Activated CD4-positive, alpha-beta T cell treated with anti-CD3 and anti-CD28 coated beads, Interleukin-2, Interleukin-4, amounts not matched to agents 100 ng/mL and 50 ng/mL, durations not matched to agents 16 hours and 8 hours (primary cell): ENCODE measurements at regions not wholly inside any gene's neighbourhood (a gene's known extent, or its start where the extent isn't known, plus 50 kb on each side); places are given as distances from the start of the nearest gene placed in this dataset.
"Not testable (repeated sequence)": the region's sequence is repeated elsewhere in the genome, so short reads cannot be mapped to it uniquely, and the experiment has no call there.

Source experiments
- DNase-seq: peaks from one replicate; pipeline ENCODE4 v3.0.0-alpha.2; 2020; ENCODE audit warnings: low spot score

DNA sequence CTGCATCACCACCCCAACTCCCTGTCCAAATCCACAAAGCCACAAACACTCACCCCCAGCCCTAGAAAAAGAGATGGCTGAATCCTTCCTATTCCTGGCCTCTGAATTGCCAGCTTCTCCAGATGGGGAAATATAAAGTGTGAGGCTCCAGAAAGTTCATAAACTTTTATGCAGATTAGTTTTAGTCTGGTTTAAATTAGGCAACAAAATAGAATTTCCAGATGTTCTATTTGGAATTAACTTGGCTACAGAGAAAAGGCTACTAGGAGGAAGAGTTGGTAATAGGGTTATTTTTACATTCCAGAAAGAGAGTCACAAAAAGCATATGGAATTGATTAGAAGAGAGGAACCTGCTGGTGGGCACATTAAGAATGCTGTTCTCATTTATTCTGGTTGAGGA, 56.0 kb downstream of the EN1 start:
- DNase-seq, result no peak

DNA sequence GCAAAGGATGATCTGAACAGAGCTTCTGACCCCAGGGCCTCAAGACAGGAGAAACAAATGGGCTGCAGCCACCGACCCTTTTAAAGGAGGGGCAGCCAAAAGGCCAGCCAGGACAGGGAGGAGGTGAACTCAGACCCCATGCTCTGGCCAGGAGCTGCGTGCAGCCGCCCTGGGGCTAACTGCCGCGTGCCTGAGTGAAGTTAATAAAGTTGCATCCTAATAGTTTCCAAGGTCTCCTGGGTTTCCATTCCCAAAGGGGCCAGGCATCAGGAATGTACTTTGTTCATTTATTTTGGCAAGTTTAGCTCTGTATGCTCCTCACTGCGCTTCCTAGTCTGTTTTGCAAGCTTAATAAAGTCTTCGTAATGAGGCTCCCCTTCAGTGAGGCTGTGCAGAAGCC, 60.7 kb downstream of the EN1 start:
- no peak for DNase-seq

DNA sequence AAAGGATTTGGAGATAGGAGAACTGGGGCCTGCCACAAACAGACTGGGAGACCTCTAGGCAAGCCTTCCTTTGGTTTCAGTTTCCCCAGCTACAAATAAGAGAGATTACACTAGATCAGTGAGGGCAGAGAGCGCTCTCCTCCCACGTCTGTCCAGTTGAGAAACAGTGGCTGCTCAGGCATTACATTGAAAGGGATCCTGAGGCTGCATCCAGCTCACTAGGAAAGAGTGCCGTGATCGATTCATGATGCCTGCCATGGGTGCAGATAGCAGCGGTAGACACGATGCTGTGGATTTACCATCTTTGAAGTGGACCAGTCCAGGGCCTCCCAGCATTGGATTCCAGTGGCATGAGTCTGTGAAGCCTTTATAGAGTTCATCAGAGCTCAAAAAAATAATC, 62.6 kb downstream of the EN1 start:
- DNase-seq, result no peak

DNA sequence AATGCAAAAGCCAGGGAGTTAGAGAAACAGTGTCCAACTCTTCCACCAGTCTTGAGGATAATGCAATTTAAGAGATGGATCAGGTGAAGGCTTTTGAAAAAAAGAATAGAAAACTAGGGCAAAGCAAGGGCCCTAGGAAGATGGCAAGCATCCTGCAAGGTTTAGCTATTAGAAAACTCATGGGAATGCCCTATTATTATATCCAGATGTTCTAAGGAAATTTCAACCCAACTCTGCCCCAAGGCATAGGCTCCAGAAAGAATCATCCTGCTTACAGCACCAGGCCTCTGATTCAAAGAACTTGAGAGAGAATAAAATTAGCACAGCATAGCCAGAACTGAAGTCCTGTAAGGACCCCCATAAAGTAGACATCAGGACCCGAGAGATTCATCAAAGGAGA, 68.1 kb downstream of the EN1 start:
- DNase-seq, result no peak

DNA sequence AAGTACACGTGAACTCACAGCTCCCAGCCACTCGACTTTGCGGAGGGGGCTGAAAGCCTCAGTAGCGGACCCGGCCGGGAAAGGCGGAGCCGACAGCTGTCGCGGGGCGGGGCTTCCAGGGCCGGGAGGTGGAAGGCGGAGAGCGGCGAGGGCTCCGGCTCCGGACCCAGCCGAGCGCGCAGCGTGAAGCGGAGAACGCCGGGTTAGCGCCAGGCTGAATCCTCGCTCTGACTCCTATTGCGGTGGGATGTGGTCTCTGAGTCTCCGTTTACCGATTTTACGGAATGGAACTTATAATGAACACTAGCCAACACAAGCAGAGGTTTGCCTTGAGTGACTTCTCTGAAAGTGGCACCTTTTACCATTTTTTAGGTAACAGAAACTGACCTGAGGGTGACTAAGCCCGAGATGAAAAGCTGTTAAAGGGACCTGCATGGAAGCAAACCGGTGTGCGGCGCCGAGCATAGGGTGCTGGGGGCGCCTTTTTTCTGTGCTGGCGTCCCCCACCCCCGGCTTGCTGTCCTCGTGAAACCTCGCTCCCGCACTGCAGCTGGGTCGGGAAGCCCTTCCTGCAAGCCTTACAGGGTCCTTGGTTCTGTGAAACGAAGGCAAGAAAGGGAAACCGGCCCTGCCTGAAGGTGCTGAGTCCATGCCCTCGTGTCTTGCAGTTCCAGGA, 72.9 kb downstream of the EN1 start:
- peak; percentile 6 for DNase-seq

DNA sequence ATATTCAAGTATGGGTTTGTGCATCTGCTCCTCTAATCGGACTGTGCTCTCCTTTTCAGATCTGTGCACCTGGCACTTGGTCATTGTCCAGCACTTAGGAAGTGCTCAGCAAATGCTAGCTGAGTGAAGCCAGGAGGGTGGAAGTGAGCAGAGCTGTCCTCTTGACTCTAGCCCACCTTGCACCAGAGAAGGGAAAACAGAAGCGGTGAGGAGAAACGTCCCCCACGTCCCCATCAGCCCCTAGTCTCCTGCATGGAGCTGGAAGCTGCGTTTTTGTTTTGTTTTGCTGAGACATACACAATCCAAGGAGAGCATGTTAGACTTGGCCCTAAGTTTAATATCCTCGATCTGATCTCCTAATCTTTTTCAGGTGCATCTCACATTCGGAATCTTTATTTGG, 73.6 kb downstream of the EN1 start:
- DNase-seq, result no peak

DNA sequence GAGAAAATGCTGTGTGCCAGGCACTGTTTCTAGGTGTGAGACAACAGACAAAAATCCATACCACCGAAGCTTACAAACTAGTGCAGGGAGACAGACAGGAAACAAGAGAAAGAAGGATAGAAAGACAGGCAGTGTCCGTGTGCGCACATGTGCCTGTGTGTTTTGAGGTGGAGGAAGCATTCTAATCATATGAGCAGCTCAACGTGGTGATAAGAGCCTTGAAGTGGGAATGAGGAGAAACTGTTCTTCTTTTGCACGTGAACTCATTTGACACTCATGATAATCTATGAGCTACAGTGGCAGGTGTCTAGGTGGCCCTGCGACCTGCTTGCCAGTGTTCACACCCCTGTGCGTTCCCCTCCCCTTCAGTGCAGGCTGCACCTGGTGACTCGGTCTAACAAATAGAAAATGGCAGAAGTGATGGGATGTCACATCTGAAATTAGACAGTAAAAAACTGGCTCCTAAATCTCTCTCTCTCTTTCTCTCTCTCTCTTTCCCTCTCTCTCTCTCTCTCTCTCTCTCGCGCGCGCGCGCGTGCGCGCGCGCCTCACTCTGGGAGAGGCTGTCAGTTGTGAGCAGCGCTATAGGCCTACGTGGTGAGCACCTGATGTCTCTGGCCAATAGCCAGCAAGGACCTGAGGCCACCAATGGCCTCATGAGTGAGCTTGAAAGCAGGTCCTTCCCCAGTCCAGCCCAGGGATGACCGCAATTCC, 74.8 kb downstream of the EN1 start:
- DNase-seq, result no peak

DNA sequence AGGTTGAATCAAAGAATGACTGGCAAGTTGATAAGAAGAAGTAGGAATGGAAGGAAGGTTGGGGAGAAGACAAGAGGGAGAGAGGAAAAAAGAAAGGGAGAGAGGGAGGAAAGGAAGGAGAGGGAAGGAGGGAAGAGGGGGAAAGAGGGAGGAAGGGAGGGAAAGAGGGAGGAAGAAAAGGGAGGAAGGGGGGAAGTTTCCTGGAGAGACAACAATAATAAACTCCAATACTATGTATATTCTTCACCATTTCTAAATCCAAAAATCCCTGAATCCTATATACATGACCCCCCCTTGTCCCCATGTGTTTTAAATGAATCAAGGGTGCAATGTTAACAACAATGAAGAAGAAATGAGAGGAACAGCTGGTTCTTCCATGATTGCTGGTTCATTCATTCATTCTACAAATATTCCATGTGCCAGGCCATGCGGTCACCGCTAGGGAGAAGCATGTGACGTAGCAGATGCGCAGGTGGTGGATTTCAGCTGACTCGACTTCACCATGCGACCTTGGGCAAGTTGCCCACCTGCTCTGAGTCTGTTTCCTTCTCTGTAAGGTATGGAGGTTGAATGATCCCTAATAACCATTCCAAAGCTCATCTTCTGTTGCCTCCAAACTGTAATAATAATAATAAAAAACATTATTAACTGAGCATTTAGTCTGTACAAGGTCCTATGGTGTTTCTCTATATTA, 77.6 kb downstream of the EN1 start:
- DNase-seq, result no peak

DNA sequence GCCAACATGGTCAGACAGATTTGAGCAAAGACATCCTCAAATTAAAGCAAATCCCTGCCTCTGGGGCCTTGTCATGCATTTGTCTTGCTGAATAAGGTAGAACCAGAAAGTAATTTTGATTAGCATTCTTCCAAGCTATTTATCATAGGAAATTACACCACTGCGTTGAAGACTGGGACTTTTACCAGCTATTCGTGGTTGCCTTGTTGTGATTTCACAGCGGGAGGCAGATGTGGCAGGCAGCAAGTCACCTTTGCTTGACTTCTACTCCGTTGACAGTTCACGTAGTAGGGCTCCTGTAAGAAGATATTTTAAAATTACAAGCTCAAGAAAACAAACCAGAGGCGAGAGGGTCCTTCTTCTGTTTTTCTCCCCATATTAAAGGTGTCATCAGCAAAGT, 80.6 kb downstream of the EN1 start:
- DNase-seq, result no peak

DNA sequence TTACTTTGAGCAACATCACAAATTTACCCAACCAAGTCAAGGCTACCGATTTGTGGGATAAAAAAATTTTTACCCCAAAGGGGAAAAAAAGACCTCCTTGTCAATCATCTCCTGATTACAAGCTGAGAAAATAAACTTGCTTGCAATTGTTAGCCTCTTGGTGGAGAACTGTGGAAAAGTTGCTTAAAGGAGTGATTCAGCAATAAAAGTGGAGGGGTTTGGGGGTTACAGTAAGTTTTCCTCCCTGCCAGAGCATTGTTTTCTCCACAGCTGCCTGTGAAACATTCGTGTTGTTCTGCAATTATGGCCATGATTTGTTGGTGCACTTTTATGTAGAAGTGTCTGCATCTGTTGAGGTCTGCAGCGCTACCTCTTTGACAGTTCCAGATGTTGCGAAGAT, 82.6 kb downstream of the EN1 start:
- DNase-seq, result no peak

DNA sequence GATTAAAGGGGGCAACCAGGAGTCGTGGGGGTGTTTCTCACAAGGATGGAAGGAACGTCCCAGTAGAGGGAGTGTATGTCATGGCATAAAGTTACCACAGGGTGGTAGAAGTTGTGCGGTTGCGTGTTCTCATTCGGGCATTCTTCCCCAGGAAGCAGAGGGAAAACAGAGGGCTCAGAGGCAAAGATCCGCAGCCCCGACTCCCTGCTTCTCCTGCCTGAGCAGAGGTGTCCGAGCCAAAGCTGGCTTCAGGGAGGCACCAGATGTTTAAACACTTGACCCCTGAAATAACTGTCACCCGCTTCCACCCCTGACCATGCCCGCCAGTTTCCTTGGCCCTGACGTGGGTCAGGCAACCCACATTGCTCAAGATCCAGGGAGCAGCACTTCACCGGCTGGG, 83.7 kb downstream of the EN1 start:
- no peak for DNase-seq

DNA sequence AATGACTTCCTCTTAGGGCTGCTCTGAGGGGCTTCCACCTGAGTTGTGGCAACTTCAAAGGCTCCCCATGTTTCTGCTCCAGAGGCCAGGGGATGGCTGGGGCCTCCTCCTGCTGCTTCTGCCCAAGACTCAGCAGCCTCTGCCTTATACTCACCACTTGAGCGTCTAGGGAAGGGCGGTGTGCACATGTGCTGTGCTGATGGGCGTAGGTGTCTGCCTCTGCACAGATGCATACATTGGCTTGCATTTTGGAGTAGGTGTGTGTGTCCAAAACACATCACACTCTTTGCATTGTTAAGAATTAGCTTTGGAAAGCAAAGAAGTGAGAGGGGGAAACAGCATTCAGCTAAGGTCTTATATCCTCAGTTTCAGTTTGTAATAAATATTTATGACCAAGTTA, 85.2 kb downstream of the EN1 start:
- no peak for DNase-seq

DNA sequence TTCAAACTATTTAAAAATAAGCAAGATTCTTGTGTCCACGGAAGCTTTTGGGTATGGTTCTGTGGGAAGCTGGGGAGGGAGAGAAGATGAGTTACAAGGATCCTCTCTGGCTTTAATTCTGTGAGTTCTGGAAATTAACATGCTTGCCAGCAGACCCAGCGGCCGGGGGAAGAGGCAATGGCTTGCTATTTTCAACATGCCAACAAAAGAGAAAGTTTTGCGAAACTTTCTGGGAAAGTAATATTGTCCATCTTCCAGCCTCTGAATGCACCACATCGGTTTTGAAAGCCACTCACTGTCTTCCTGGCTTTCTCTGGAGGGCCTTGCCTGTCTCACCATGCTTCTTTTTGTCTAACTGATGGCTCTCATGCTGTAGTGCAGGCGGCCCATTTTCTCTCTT, 85.7 kb downstream of the EN1 start:
- no peak for DNase-seq

DNA sequence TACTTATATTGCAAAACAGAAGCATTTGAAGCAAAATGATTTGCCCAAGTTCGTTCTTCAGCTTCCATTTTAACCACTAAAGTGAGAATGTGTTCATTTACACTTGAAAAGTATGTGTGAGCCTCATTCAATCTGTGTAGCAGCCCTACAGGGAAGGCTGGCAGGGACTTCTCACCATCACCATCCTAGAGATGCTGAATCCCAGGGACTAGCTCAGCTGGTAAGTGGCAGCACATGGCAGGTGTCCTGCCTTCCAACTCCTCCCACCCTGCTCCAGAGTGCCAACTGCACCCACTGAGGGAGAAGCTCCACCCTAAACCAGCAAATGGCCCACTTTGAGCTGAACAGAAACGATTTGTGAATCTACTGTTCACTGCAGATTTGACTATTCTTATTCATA, 91.5 kb downstream of the EN1 start:
- no peak for DNase-seq

DNA sequence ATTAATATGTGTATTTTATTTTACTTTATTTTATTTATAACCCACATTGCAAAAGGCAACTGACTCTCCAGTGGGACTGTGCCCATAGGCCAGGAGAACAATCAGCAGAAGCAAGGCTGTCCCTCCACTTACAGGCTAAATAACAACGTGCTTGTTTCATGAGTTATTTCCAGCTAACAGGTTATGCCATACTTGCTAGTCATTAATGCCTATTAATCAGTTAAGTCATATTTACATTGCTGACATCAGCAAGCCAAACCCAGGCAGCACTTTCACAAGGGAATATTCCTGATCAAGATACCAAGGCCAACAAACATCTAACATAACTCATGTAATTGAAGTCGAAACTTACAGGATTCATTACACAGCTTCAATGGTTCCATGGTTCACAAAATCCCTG, 92.1 kb downstream of the EN1 start:
- DNase-seq, result no peak

DNA sequence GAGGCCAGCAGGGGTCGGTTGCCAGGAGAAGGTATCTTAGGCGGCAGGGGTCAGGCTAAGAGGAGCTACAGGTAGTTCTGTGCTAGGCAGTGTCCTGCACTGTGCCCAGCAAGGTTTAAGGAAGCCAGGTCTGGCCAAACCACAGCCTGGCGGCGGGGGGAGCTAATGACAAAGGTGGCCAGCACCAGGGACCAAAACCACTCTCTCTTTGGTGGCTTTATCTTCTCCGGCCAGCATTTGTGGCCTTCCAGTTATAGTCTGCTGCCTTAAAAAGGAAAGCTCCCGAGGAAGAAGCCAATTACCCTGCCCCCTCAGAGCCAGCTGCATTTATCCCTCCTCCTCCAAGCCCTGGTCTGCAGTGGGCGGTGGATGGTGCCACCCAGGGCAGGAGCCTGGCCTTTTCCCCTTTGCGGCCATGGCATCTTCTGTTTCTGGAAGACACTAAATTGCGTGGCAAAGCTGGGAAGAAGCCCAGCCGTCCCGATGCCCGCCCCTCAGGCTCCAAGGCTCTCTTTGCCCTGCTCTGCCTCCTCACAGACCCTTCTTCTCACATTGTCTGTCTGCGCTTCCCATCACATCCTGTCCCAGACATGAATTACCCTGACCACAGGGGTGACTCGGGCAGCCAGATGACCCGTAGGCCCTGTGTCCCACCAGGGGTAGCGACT, 94.6 kb downstream of the EN1 start:
- no peak for DNase-seq

DNA sequence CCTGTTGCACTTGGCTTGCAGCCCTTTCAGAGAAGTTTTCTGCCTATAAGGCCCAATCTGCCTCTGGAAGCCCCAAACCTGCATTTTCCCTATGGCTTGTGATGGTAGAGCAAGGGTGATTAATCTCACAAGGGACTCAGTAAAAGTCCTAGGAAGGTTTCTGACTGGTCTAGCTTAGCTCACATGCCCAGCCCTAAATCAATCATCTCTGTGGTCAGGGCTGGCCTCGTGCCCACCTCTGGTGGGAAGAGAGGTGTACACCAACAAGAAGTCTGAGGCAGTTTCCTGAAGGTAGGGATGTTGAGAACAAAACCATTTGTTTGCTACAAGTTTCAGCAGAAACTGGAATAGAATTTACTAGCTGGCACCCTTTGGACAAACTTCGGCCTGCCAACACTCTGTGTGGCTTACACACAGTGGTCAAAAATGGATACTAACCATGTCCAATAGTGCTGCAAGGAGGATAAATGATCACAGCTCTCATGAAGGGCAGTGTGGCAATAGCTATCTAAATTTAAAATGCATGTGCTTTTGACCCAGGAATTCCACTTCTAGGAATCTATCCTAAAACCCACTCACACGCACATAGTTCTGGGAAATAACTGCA, 96.4 kb downstream of the EN1 start:
- DNase-seq, result no peak

DNA sequence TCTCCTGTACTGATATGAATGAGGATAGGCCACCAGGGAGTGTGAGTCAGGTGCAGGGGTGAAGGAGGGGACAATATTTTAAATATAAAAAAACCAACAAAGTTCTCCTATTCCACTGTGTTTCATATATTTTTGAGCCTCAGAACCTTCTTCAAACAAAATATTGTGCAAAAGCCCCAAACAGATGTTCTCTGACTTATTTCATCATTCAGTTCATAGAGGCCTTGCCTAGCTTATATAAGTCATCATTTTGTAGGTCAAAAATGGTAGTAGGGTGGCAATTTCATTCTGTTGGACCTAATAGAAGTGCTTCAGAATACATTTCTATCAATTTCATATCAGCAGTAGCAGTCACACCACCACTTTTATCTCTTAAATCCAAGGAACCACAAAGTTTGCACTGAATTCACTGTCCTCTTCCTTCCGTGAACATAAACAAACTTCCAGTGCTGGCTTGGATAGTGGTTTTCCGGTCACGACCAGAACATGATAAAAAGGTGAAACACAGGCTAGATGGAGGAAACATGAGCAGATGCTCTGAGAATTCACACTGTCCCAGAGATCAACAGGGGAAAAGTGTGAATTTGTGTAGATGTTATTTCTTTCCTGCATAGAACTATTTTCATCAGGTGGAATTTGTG, 99.1 kb downstream of the EN1 start:
- DNase-seq, result no peak

DNA sequence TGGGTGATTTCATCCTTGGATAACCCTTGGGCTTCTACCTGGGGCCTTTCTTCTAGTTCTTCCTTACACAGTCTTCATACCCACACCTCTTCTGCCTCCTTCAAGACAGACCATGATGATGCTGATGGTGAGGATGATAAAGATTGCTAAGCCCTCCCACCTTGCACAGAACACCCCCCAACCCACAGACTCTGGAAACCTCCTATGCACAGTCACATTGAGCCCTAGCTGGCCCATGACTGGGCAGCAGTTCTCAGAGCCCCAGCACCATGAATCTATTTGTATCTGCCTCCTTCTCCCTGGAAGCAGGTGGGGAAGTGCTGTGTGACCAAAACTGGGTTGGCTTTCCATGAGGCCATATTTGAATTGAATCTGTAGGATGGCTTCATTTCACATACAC, 99.8 kb downstream of the EN1 start:
- no peak for DNase-seq

DNA sequence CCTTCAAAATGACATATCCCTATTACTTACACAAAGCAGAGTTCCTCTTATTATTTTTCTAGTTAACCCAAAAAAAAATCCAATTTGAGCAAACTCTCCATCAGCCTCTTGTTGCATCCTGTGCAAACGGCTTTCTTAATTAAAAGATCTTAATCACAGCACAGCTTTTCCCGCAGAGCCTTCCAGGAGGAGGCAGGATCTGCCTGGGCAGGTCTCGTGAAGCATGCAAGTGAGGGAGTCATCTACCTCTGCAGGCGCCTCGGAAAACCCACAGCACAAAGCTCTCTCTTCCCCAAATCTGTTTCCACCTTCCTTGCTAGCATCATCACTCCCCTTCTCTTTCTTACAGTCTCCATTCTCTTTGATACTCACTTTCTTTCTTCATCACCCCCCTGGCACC, 100.4 kb downstream of the EN1 start:
- DNase-seq, result no peak

DNA sequence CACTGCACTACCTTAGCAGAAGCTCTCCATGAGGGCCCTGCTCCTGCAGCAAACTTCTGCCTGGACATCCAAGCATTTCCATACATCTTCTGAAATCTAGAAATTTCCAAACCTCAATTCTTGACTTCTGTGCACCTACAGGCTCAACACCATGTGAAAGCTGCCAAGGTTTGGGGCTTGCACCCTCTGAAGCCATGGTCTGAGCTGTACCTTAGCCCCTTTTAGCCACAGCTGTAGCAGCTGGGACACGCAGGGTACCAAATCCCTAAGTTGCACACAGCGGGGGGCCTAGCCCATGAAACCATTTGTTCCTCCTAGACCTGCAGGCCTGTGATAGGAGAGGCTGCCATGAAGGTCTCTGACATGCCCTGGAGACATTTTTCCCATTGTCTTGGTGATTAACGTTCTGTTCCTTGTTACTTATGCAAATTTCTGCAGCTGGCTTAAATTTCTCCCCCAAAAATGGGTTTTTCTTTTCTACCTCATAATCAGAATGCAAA, 102.7 kb downstream of the EN1 start:
- not testable (repeated sequence) for DNase-seq
